Esophagus muscularis mucosa (tissue), 4 donors: ENCODE measurements at regions not wholly inside any gene's neighbourhood (a gene's known extent, or its start where the extent isn't known, plus 50 kb on each side); places are given as distances from the start of the nearest gene placed in this dataset.

ENCODE experiments used
- DNase-seq: peaks from one replicate; pipeline ENCODE4 v3.0.0-alpha.2; 2017; ENCODE audit errors: extremely low spot score
- H3K27ac ChIP-seq, 4 donors: fragments of 200-600 bp; sonication (generic); replicated peaks in 1 of 4; 1 replicate in 3 of 4; 2 replicates in 1 of 4; pipeline ENCODE4 v1.5.1; 2016 to 2019; ENCODE audit warnings: mild to moderate bottlenecking in 1 of 4
- H3K27me3 ChIP-seq, 4 donors: fragments of 200-600 bp; sonication (generic); one replicate each; pipeline versions ENCODE4 v1.5.1 to v1.6.0; 2016 to 2019
- H3K36me3 ChIP-seq, 4 donors: fragments of 200-600 bp; sonication (generic); one replicate each; pipeline ENCODE4 v1.5.1; 2016 to 2019
- H3K4me1 ChIP-seq, 4 donors: fragments of 200-600 bp; sonication (generic); one replicate each; pipeline ENCODE4 v1.5.1; 2016 to 2019
- H3K4me3 ChIP-seq, 4 donors: fragments of 200-600 bp; sonication (generic); 1 replicate in 2 of 4; 2 replicates in 2 of 4; pipeline ENCODE4 v1.5.1; 2016 to 2019; ENCODE audit warnings: mild to moderate bottlenecking in 4 of 4, moderate library complexity in 1 of 4
- H3K9me3 ChIP-seq, 4 donors: fragments of 200-600 bp; sonication (generic); 1 replicate in 3 of 4; 2 replicates in 1 of 4; pipeline ENCODE4 v1.5.1; 2016 to 2019
- CTCF ChIP-seq, 3 experiments: fragments of 200-600 bp in 2 of 3; fragments of 450-650 bp in 1 of 3; sonication (generic) in 2 of 3; IDR thresholded peaks; one replicate each; pipeline ENCODE4 v1.5.1; 2017 to 2019; ENCODE audit warnings: antibody characterized with exemption in 3 of 3, mild to moderate bottlenecking in 2 of 3, moderate library complexity in 1 of 3
- EP300 ChIP-seq: sonication (generic); formaldehyde crosslinking; IDR thresholded peaks from one replicate; pipeline ENCODE4 v1.6.1; 2017; ENCODE audit warnings: antibody characterized with exemption
- POLR2A ChIP-seq: fragments of 450-650 bp; IDR thresholded peaks from one replicate; pipeline ENCODE4 v1.6.1; 2017; ENCODE audit warnings: antibody characterized with exemption, moderate library complexity, mild to moderate bottlenecking, low read depth
- POLR2AphosphoS5 ChIP-seq, 2 donors: sonication (generic); formaldehyde crosslinking; IDR thresholded peaks; one replicate each; pipeline ENCODE4 v1.6.1; 2017; ENCODE audit warnings: antibody characterized with exemption in 2 of 2
- WGBS: methylation state at CpG from one replicate; pipeline ENCODE4 v1.1.5; 2018; 5-methylcytosine and 5-hydroxymethylcytosine counted together
- intact Hi-C: fragments of 100-400 bp; cut with DNase I; formaldehyde crosslinking; loops from one replicate; pipeline ENCODE4 v1.15.1; 2023

- H3K27me3 ChIP-seq, result no peaks in the 10 kb centered on the region
- H3K9me3 ChIP-seq, result no peaks in the 10 kb centered on the region
- WGBS, result 96% methylated on average over 3 of the region's 3 CpGs
- no peaks in the 10 kb centered on the region for H3K36me3 ChIP-seq
- no peak for DNase-seq
- intact Hi-C loops, result no loop called here
- no peak overlapping the region for H3K4me3 ChIP-seq
- H3K4me1 ChIP-seq, result peaks cover 17 to 43% (median 20%) of the 10 kb centered on the region in 4 donors
- TF ChIP-seq CTCF (IDR thresholded peaks at IDR 0.05) (no peak), EP300 (no peak), POLR2AphosphoS5 (IDR thresholded peaks at IDR 0.05) (no peak), POLR2A (no peak)
- H3K27ac ChIP-seq, result no peak overlapping the region
Observed at GRCh38 chr11:130526846-130527245, 78.4 kb downstream of the ADAMTS15 start.

GRCh38 chr11:130527636-130528297 lies 79.3 kb downstream of the ADAMTS15 start:
- Histone ChIP-seq H3K4me1 (peaks cover 7 to 36% (median 11%) of the 10 kb centered on the region in 4 donors), H3K36me3 (no peaks in the 10 kb centered on the region), H3K27ac (no peak overlapping the region), H3K4me3 (no peak overlapping the region), H3K9me3 (no peaks in the 10 kb centered on the region), H3K27me3 (no peaks in the 10 kb centered on the region)
- DNase-seq, result no peak
- 83% methylated on average over 5 of the region's 5 CpGs for WGBS
- TF ChIP-seq POLR2AphosphoS5 (IDR thresholded peaks at IDR 0.05) (no peak), POLR2A (no peak), EP300 (no peak), CTCF (IDR thresholded peaks at IDR 0.05) (no peak)
- intact Hi-C loops, result no loop called here

- 87% methylated on average over 15 of the region's 16 CpGs for WGBS
- Histone ChIP-seq H3K36me3 (no peaks in the 10 kb centered on the region), H3K27ac (no peak overlapping the region)
Observed at GRCh38 chr11:130528298-130529261, 80.1 kb downstream of the ADAMTS15 start.

GRCh38 chr11:130529366-130529765 lies 80.9 kb downstream of the ADAMTS15 start:
- Histone ChIP-seq H3K36me3 (no peaks in the 10 kb centered on the region), H3K4me3 (no peak overlapping the region), H3K27ac (no peak overlapping the region), H3K27me3 (no peaks in the 10 kb centered on the region), H3K9me3 (no peaks in the 10 kb centered on the region), H3K4me1 (peaks cover 0 to 20% (median 0%) of the 10 kb centered on the region in 4 donors)
- intact Hi-C loops, result no loop called here
- DNase-seq, result no peak
- TF ChIP-seq EP300, result no peak
- TF ChIP-seq POLR2A, result no peak
- no peak for TF ChIP-seq POLR2AphosphoS5 (IDR thresholded peaks at IDR 0.05)
- TF ChIP-seq CTCF (IDR thresholded peaks at IDR 0.05), result no peak
- WGBS, result 95% methylated on average over 5 of the region's 5 CpGs

More at GRCh38 chr11:130528298-130529261, 80.1 kb downstream of the ADAMTS15 start:
- Histone ChIP-seq H3K4me3 (no peak overlapping the region), H3K4me1 (peaks cover 0 to 28% (median 3%) of the 10 kb centered on the region in 4 donors), H3K9me3 (no peaks in the 10 kb centered on the region), H3K27me3 (no peaks in the 10 kb centered on the region)
- intact Hi-C loops, result no loop called here
- no peak for DNase-seq
- no peak for TF ChIP-seq EP300
- TF ChIP-seq POLR2AphosphoS5 (IDR thresholded peaks at IDR 0.05), result no peak
- no peak for TF ChIP-seq POLR2A
- TF ChIP-seq CTCF (IDR thresholded peaks at IDR 0.05), result no peak
